Stimulated activated CD8-positive, alpha-beta memory T cell treated with anti-CD3 and anti-CD28 coated beads, Interleukin-7, amount 100 ng/mL, for 4 hours (primary cell): ENCODE measurements at regions not wholly inside any gene's neighbourhood (a gene's known extent, or its start where the extent isn't known, plus 50 kb on each side); places are given as distances from the start of the nearest gene placed in this dataset.
"Not testable (repeated sequence)": the region's sequence is repeated elsewhere in the genome, so short reads cannot be mapped to it uniquely, and the experiment has no call there.

Experiments
- DNase-seq, 2 donors: peaks; one replicate each; pipeline ENCODE4 v3.0.0-alpha.2; 2020; ENCODE audit warnings: low read depth in 2 of 2

- DNase-seq = no peak
Observed at GRCh38 chr18:67455890-67456501, 60.5 kb downstream of the DSEL start.

DNA sequence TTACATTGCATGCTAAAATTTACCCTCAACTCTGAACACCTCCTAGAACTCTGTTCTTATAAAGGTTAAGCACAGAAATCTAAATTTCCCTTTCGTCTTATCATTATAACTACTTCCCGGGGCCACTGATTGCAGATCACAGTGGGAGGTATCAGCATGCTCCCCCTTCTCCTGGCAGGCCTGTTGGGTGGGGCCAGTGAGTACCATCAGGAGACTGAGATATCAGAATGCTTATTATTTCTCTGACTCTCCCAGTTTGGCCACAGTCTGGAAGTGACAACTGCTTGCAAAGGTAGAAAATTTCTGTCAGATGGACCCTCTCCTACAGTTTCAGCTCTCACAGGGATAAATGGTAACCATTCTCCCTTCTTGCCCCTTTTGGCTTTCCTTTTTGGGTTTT, 62.6 kb downstream of the DSEL start:
- DNase-seq = no peak

DNA sequence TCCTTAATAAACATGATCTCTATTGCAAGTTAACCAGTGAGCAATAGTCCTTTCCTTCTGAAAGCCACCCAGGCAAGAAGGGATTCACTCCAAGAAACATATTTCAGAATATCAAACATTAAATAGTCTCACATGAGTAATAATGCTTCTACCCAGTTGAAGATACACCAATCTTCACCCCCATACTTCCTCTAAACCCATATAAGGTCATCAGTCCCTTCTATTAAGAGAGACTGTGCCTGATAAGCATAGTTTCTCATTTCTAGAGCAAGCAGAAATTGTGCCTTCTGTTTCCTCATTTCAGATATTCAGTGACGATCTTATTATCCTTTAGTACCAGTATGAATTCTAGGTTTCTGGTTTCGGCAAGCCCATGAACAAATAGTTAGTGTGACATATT, 64.6 kb downstream of the DSEL start:
- no peak for DNase-seq

GRCh38 chr18:67451101-67451500, 65.4 kb downstream of the DSEL start:
- not testable (repeated sequence) for DNase-seq

DNA sequence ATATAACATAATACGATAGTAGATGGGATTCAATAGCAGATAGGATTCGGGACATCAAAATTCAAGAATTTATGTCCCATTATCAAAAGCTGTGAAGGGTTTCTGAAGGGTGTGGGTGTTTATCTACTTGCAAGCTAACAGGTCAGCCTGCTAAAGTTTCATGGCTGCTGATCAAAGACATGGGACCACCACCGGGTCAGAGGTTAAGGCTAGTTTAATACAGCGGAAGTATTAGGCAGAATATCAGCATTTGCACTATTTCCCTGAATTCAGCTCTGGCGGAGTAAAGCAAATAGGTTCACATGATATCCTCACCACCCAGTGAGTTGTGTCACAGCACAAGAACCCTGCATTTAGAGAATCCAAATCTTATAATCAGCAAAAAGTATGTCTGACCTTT, 82.5 kb downstream of the DSEL start:
- no peak for DNase-seq

DNA sequence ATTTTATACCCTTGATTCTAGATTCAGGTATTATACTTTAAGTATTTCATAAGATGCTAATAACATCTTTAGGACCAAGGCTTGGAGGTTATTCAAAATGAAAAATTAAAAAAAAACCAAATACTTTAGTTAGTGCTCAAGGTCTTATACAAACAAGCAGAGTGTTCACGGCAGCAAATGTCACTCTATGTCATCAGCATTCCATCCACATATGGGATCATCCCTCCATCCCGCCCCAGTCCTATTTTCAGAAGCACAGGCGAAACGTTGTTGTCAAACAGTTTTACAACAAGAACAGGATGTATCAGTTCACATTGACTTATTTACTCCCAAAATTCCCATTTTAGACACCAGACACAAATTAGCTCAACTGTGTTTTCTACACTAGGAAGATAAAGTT, 83.7 kb downstream of the DSEL start:
- no peak for DNase-seq

DNA sequence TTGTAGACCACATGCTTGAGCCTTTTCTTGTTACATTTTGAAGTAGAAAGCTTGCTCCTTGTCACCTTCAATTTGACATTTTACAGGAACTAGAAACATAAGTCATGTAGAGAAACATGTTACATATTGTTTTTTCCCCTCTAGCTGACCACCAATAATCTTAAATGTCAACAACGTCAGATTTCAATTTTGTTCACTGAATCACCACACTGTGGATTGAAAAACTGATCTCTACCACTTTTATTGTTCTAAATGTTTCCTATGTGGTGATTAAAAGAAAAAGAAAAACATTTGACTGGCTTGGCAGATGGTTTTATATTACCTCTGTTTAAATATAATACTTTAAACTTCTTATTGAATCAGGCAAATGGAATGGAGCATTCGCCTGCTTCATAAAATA, 87.7 kb downstream of the DSEL start:
- DNase-seq = no peak

- DNase-seq = no peak
Observed at GRCh38 chr18:67428158-67428557, 88.4 kb downstream of the DSEL start.

GRCh38 chr18:67426486-67426885, 90.0 kb downstream of the DSEL start:
- no peak for DNase-seq

DNA sequence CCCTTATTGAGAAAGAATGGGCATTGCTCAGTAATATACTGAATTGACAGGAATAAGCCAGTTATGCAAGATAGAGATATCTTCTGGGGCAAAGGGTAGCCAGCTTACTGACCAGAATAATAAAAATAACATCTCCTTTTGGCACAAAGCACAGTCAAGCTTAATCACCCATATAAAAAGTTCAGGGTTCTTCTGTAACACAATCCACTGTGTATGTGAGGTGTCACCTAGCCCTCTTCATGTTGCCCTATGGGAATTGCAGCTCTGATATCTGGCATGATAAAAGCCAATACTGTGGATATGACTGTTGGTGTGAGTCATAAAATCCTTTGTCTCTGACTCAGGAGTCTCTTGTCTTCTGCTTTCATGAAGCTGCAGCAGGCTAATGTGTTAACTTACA, 90.8 kb downstream of the DSEL start:
- DNase-seq = no peak

DNA sequence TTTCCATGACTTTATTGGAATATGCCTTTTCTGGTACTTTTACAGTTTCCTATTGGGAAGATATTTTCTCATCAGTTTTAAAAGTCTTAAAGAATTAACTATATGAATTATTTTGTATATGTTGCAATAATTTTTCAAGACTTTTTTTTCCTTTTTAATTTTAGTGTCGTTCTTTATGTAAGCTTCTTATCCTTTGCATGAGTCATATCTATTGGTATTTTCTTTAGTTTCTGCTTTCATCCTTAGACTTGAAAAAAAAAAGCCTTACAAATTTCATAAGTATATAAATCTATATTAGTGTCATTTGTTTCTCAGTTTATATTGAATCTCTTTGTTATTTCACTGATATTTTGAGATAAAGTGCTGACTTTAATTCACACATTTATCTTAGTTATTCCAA, 94.9 kb downstream of the DSEL start:
- DNase-seq = no peak

DNA sequence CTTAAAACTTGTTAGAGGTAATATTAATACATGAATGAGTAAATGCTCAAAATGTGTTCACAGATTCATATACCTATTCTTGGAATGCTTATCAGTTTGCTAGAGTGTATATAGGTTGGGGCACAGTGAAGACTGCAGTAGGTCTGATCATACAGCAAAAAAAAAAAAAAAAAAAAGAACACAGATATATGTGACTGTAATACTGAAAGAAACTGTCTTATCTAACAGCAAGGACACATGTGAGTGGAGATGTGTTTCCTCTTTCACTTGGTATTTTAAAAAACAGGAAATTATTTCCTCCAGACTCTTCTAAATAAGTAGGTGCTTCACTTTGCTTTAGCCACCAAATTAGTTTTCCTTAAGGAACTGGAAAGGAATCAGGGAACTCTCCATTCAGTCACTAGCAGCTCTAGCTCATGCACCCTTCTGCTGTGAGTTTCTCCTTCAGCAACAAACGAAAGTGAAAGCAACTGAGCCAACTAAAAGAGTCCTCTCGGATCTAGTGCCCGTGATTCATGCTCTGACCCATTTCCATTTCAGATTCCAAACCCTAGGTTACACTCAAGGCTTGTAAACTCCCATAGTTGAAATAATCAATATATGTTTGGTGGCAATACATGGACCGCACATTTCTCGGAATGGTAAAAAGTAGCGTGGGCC, 98.5 kb downstream of the DSEL start:
- no peak for DNase-seq

DNA sequence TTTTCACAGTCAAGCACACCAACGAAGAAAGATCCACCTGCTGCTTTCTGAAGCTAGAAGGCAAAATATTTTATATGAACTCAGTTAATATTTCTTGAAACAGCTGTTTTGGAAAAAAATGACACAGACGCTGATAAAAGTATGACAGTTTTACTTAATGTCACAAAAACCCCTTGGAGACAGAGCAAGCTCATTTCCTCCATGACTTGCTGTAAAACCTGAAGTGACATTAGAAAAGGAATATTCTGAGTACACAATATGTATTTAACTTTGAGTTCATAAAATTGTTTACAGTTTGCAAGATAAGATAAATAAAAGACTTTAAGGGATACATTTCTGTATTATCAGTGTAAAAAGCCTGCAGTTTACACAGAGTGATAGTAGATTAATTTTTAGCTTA, 105.4 kb downstream of the DSEL start:
- no peak for DNase-seq

DNA sequence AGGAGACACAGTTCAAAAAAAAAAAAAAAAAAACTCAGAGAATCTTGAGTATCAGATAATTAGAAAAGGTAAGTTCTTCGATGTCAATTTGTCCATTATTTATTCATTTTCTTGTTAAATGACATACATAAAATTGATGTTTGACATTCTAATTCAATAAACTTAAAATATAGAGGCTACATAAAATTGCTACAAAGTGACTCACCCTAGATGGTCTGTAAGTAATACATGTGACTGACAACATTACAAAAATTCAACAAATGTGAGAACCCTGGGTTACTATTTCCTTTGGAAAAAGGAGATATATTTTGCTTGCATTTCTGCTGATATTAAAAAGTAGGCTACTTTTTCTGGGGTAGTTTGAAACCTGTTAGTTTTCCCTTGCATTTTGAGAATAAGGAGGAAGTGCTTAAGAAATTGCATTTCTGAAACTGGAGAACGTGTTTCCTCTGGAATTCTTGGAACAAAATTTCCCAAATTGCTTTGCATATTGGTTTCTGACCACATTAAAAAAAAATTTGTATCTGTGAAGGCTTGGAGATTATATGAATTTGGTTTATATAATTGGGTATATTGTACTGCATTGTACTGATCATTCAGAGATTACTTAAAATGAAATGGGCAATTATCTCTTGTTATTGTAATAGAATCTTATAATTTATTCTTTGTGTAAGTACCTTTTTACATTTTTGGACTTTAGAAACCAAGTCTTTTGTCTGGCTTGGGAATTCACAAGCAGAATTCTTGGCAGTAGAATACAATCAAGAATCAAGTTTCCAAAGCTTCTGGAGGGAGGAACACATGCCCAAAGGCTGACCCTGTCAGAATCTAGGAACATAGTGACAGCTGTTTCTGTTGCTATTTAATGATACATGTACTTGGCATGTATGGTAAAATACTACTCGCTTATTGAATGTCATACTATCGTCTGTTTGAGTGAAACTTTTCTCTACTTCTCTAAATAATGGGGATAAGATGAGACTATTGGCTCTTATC, 106.1 kb downstream of the DSEL start:
- no peak for DNase-seq

GRCh38 chr18:67408240-67408639, 108.3 kb downstream of the DSEL start:
- no peak for DNase-seq

- DNase-seq = no peak
Observed at GRCh38 chr18:67406714-67407113, 109.8 kb downstream of the DSEL start.

GRCh38 chr18:67402543-67402942, 114.0 kb downstream of the DSEL start:
- DNase-seq = no peak

GRCh38 chr18:67400502-67401117, 115.9 kb downstream of the DSEL start:
- no peak for DNase-seq

DNA sequence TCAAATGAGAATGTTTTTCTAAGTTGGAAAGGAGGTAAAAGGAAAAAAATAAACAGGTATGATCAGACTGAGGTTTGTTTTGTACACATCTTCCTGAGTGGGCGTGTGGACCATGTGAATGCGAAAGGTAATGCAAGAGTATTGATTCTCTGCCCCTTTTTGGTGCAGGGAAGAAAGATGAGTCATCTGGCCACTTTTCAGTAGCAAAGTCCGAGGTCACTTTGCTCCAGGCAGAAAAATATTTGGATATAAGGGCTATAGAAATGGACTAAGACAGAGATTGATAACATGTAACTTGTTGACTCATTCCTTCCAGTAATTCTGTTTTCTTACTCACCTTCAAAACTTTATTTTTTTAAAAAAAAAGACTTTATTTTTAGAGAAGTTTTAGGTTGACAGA, 130.5 kb downstream of the DSEL start:
- no peak for DNase-seq

DNA sequence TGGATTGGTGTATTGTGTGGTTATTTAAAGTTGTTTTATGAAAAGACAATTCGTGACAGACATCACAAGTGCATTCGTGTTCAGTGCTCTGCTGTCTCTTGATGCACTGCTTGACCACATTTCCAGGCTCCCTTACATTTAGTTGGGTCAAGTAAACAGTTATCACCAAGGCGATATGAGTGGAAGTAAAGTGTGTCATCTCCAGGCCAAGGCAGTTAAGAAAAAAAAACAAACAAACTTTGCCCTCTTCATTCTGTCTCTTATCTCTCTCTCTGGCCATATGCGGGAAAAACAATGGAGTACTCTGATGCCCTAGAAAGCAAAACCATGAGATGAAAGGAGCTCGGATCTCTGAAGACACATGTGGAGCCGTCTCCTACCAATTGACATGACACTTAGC, 131.1 kb downstream of the DSEL start:
- no peak for DNase-seq

GRCh38 chr18:67384057-67384456, 132.5 kb downstream of the DSEL start:
- DNase-seq = peak in 1 of 2 donors; percentile 12

DNA sequence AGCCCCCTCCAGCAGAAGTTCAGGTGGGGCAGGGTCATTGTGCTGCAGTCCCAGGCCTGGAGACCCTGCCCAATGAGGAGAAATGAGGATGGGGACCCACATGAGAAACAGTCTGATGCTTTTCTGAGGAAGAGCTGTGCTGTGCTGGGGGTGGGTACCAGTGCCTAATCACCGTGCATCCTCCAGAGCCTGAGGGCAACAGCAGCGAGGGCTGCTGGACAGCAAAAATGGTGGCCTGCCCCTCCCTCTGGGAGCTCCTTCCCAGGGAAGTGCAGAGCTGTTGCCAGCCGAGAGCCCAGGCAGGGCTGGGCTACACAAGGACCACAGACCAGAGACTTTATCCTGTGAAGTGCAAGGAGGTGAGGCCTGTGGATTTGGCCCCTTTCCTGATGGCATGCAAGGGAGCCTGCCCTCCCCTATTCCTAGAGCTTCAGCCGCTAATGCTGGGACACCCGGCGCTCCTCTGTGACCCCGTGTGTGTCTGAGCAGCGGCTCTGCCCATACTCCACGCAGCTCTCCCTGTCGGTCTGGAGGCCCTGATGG, 134.8 kb downstream of the DSEL start:
- DNase-seq = no peak
